NCI-H2227 (cell line): ENCODE measurements at regions not wholly inside any gene's neighbourhood (a gene's known extent, or its start where the extent isn't known, plus 50 kb on each side); places are given as distances from the start of the nearest gene placed in this dataset.
"Not testable (repeated sequence)": the region's sequence is repeated elsewhere in the genome, so short reads cannot be mapped to it uniquely, and the experiment has no call there.

ENCODE experiments used
- DNase-seq: peaks from one replicate; lab custom pipeline; 2025; ENCODE audit not compliant: unreplicated experiment; lab: John Stamatoyannopoulos, UW

- no peak for DNase-seq
Observed at GRCh38 chr2:8253781-8254180, 428.1 kb upstream of the ID2 start.

GRCh38 chr2:8254214-8254613 is 427.6 kb upstream of the ID2 start:
- not testable (repeated sequence) for DNase-seq

- no peak for DNase-seq
Observed at GRCh38 chr2:8254791-8255447, 426.9 kb upstream of the ID2 start.

- DNase-seq, result no peak
Observed at GRCh38 chr2:8255448-8255800, 426.4 kb upstream of the ID2 start.

GRCh38 chr2:8256905-8257304 is 425.0 kb upstream of the ID2 start:
- no peak for DNase-seq

GRCh38 chr2:8257502-8257901 is 424.4 kb upstream of the ID2 start:
- peak; percentile 6 for DNase-seq

GRCh38 chr2:8258406-8258805 is 423.4 kb upstream of the ID2 start:
- no peak for DNase-seq

GRCh38 chr2:8259106-8259840 is 422.6 kb upstream of the ID2 start:
- DNase-seq, result no peak

GRCh38 chr2:8259841-8260178 is 422.0 kb upstream of the ID2 start:
- DNase-seq, result no peak

GRCh38 chr2:8260213-8260612 is 421.6 kb upstream of the ID2 start:
- no peak for DNase-seq

- DNase-seq, result no peak
Observed at GRCh38 chr2:8263901-8264300, 418.0 kb upstream of the ID2 start.

- no peak for DNase-seq
Observed at GRCh38 chr2:8264981-8265380, 416.9 kb upstream of the ID2 start.

GRCh38 chr2:8265476-8266226 is 416.2 kb upstream of the ID2 start:
- DNase-seq, result no peak

GRCh38 chr2:8266563-8266962 is 415.3 kb upstream of the ID2 start:
- no peak for DNase-seq

- DNase-seq, result no peak
Observed at GRCh38 chr2:8267048-8267447, 414.8 kb upstream of the ID2 start.

GRCh38 chr2:8267721-8268120 is 414.1 kb upstream of the ID2 start:
- no peak for DNase-seq

- DNase-seq, result no peak
Observed at GRCh38 chr2:8268172-8268783, 413.6 kb upstream of the ID2 start.

GRCh38 chr2:8270699-8271098 is 411.2 kb upstream of the ID2 start:
- DNase-seq, result no peak

- DNase-seq, result no peak
Observed at GRCh38 chr2:8271461-8271860, 410.4 kb upstream of the ID2 start.

GRCh38 chr2:8276026-8276425 is 405.8 kb upstream of the ID2 start:
- DNase-seq, result no peak

GRCh38 chr2:8277921-8278571 is 403.8 kb upstream of the ID2 start:
- no peak for DNase-seq
